Suppressor macrophage treated with lipopolysaccharide for 4 hours (primary cell): ENCODE measurements at regions not wholly inside any gene's neighbourhood (a gene's known extent, or its start where the extent isn't known, plus 50 kb on each side); places are given as distances from the start of the nearest gene placed in this dataset.

Experiments
- DNase-seq: peaks from one replicate; pipeline ENCODE4 v3.0.0-alpha.2; 2020

DNA sequence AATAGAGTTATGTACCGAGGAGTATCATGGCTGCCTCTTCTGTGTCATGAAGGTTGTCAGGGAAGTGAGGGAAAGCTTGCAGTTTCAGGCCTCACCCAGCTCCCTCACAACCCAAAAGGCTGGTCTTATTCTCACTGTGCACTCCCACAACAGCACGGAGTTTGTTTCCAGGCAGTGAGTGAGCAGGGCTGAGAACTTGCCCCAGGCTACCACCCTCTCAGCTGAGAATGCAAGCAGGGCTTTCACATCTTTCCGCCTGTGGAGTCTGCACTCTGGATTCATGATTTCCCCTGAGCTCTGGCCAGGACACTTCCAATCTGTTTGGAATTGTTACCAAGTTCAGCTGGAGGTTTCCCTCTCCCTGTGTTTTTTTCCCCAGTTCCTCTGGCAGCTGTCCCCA lies 2284.7 kb upstream of the PCDH20 start:
- DNase-seq = no peak

DNA sequence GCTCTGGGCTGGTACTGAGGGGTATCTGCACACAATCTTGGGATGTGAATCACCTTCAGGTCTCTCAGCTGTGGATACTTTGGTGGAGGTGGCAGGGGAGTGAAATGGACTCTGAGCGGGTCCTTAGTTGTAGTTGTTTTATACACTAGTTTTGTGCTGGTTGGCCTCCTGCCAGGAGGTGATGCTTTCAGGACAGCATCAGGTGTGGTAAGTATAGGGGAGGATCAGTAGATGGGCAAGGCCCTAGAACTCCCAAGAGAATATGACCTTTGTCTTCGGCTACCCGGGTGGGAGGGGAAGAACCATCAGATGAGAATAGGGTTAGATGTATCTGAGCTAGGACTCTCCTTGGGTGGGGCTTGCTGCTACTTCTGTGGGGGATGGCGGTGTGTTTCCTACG lies 2284.3 kb upstream of the PCDH20 start:
- no peak for DNase-seq

DNA sequence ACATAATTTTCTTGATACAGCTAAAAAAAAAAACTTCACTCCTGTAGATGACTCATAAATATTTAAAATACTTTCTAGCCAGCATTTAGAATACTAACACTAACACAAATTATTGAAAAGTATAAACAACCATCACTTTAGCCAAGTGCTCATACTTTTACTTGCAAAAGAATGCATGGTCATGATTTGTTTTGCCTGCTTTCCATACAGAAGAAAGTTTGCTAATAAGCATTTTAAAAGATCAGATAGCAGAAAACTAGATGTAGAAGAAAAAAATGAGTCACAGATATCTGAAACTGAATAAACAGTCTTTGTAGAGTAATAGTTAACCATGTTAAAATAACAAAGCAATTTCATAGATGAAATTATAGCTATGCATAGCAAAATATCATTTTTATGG lies 2280.4 kb upstream of the PCDH20 start:
- no peak for DNase-seq

DNA sequence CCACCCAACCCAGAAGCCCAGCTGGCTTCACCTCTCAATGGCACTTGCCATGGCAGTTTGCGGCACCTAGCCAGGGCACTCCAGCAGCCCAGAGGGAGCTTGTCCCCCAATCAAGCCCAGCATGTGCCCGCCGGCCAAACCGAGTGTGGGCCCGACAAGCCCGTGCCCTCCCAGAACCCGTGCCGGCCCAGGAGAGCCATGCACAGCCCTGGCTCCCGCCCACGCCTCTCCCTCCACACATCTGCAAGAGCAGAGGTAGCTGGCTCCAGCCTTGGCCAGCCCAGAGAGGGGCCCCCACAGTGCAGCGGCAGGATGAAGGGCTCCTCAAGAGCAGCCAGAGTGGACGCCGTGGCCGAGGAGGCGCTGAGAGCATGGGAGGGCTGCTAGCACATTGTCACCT lies 2278.0 kb upstream of the PCDH20 start:
- DNase-seq = no peak

DNA sequence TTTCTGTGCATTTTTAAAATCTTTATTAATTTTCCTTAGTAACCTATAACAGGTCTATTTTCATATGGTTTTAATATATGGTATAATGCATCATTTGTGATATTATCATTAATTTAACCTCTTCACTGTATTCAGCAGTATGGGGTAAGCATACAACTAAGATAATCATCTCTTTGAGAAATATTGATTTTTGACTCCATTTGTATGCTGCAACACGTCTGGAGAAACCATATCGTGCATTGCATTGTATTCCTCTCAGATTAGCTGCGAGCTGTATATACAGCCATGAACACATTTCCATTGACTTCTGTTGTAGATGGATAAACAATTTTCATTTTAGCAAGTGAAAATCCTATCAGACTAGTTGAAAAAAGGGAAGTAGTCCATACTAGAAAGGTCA lies 2275.8 kb upstream of the PCDH20 start:
- no peak for DNase-seq

DNA sequence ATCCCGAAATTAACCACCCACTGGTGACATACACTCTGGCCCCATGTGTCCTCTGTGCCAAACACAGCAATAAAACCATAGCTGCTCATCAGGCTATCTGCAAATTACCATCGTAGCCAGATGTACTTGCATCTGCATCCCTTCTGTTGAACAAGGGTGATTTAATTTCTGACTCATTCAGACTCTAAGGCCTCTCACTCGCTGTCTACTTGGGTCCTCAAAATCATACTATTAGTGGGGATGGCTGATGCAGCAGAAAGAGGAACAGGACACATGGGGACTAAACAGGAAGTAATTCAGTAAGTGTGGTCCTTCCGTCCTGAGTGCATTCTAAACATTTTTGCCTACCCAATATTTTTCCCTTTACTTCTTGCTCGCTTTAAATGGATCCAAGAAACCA lies 2275.0 kb upstream of the PCDH20 start:
- no peak for DNase-seq

DNA sequence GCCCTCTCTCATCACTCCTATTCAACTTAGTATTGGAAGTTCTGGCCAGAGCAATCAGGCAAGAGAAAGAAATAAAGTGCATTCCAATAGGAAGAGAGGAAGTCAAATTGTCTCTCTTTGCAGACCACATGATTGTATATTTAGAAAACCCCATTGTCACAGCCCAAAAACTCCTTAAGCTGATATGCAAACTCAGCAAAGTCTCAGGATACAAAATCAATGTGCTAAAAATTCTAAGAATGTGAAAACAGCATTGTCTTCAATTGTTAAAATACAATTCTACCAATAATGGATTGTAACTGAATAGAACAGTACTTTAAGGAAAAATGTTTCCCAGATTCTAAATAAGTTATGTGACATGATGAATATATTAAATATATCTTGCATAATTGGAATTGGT lies 2269.2 kb upstream of the PCDH20 start:
- no peak for DNase-seq

DNA sequence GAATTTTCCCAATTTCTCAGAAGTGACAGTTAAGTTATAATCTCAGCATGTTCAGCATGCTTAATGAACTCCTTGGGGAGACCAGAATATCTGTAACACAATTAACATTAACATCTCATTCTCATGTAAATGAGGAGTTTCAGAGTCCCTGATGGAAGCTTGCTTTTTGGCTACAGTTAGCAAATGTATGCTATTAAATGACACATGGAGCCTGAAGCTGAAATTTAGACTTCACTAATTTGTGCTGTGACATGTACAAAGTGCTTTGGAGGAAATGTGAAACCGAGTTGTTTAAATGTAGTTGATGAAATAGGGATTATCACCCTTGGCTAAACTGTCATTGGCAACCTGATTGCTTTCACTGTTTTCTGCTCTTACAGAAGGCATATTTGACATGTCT lies 2265.1 kb upstream of the PCDH20 start:
- no peak for DNase-seq

DNA sequence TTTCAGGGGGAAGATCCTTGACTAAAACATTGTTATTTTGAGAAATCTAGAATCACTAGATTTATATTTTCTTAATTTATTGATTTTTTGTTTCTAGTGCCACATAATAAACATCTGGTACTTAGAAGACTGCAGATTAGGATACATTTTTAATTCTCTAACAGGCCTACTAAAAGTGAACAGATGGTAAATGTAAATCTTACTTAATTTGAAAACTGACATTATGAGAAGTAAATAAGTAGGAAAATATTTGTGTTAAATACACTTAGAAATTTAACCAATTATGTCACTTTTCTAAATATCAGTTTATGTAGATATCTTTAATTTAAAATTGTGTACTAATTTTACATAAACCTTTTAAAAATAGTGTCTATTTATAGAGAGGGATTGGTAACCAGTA lies 2255.6 kb upstream of the PCDH20 start:
- no peak for DNase-seq

DNA sequence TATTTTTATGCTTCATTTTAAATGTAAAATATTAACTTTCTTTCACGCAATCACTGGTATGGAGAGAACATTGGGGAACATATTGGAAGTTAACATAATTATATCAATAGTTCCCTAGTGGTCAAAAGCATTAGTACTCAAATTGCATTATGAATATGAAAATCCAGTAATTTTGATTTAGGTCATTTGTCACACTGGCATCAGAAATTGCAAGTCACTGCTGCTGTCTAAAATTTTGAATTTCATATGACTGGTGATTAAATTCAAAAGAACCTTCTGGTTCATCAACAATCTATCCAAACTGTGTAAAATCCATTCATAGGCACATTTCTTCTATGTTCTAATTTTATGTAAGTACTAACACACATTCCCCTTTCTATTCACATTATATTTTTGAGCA lies 2235.7 kb upstream of the PCDH20 start:
- DNase-seq = no peak

DNA sequence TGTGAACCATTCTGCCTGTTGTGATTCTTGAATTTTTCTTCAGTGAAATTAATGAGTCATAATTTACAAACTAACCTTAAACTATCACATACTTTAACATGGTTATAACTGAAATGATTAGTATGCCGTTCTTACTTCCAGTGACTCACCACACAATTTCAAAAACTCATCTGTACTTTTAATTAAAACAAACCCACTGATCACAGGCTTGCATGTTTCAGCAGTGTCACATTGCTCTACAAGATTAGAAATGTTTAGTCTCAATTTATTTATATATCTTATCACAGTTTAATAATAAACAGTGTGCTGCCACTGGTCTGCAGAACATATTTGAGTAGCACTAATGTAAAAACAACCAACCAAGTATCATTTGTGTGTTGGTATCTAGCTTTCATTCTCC lies 2227.9 kb upstream of the PCDH20 start:
- no peak for DNase-seq

DNA sequence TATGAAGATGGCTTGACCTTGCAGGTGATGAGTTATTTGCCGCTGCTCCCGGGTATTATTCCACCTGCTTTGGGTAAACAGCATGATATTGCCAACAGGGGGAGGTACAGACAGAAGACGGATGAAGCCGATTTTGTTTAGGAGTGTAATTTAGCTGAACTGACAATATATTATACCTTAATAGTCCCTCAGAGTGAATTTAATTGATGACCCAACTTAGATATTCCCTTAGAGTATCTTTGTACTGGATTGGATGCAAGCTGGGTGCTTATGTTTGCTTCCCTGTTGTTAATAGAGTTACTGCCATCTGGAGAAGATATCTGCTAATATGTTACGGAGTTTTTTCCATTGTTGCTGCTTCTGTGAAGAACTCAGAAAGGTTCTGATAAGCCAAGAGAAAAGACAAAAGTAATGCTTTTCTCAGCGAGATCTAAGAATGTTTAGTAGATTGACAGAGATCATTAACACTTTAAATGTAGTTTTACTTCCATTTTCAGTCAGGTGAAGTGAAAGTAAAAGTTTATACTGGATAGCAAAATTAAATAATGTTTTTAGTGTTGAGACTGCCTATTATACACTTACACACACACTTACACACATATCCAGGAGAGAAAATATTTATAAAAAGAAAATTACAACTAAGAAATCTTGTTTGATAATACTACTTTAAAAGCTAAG lies 2220.8 kb upstream of the PCDH20 start:
- no peak for DNase-seq

DNA sequence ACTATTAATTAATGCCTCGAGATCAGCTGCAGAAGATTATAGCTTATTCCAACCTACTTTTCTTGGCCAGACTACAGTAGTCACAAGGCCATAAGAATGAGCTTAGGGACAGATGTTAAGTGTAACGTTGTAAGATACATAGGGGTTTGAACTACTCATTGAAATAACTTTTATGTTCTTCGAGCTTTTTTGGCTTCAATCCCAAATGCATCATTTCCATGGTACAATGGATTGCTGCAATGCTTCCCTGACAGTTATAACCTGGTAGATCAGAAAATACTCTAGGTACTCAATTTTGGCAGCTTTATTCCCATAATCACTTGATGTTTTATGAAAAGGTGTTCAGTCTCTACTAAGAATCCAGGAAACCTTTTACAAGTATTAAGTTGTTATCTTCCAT lies 2216.7 kb upstream of the PCDH20 start:
- no peak for DNase-seq

DNA sequence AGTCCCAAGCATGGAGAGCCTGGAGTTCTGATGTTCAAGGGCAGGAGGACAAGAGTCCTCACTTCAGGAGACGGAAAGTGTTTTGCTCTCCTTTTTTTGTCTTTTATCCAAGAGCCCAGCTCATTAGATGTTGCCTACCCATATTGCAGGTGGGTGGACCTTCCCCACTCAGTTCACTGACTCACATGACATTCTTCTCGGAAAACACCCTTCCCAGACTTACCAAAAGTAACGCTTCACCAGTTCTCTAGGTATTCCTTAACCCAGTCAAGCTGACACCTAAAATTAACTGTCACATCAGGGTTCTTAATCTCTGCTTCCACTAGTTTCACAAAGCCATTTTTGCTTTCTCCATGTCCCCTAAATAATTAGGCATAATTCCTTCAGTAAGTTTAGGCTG lies 2215.4 kb upstream of the PCDH20 start:
- no peak for DNase-seq

DNA sequence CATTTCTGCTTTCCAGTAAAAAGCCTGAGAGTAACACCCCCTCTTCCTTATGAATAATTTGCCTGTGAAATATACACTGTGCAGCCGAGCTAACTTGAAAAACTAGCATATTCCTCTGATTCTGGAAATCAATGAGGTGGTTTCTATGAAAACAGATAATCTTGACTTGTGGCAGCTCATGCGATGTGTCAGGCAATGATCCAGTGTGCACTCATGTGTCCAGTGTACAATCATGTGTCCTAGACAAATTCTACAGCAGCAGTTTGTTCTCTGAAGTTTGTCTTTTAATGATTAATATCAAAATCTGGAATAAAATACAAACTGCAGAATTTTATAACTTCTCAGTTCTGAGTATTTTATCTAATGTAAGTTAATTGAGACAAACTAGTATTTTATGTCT lies 2213.9 kb upstream of the PCDH20 start:
- DNase-seq = no peak

DNA sequence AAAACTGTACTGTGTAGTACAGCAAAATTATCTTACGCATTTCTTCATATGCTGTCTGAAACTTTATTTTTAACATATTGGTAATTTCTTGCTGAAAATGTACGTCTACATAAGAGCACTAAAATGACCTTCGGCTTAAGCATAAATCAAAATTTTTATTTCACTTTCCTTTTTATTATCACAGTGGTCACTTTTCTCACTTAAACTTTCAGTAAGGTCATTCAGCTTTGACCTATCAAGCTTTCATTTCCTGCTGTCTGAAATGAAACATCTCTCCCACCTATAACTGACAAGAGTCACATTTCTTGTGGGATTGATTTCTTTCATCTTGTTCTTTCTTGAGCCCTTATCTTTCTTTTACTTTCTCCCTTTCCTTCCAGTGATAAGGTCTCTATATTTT lies 2212.7 kb upstream of the PCDH20 start:
- DNase-seq = no peak

DNA sequence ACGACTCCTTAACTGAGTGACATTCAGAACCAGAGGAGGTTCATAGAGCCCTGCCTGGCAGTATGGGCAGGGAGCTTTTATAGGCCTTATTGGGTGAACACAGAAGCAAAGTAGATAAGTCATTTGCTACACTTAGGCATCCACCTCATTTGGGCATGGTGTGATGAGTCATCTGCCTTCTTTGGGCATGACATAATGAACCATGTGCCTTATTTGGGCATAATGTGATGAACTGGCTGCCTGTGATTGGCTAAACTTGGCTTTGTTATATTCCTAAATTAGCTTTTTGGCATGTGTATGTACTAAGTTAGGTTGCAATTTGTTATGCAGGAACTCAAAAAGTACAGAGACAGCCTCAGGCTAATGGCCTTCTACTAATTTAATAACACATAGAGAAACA lies 2210.2 kb upstream of the PCDH20 start:
- no peak for DNase-seq

DNA sequence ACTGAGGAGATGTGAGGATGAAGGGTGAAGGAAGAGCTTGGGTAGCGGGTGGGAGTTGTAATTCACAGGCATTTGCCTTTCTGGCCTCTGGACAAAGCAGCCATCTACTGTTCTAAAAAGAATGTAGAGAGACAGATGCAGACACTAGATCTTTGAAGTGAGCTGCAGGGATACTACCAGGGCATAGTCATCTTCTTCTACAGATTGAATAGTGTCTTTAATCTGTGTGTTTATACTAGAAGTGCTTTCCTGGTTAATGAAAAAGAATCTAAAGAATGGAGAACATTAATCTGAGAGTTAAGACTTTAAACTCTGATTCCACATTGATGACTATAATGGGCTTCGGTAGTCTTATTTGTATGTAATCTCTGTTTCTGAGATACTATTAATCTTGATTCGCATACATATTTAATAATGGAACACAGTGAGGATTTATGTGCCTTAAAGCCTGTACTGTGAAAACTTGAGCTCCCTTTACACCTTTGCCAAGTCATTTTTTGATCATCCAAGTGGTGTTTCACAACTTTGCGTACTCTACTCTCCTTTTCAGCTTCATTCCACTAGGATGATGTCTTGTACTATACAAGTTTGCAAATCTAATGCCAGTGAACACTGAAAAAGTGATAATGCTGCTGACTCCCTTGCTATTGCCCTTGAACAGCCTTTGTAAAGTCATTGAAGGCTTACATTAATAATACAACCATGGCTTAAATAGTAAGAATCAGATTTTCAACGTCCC lies 2199.4 kb upstream of the PCDH20 start:
- no peak for DNase-seq

DNA sequence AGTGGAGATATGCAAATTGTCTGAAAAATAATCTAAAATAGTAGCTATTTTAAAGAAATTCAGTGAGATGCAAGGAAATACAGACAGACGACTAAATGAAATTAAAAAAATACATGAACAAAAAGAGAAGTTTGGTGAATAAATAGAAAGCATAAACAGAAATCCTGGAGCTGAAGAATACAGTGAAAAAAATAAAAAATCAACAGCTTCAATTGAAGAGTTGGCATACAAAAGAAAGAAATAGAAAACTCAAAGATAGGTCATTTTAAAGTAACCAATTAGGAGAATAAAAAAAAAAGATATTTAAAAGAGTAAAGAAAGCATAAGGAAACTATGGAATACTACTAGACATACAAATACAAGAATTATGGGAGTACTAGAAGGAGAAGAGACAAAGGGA lies 2191.5 kb upstream of the PCDH20 start:
- DNase-seq = no peak

DNA sequence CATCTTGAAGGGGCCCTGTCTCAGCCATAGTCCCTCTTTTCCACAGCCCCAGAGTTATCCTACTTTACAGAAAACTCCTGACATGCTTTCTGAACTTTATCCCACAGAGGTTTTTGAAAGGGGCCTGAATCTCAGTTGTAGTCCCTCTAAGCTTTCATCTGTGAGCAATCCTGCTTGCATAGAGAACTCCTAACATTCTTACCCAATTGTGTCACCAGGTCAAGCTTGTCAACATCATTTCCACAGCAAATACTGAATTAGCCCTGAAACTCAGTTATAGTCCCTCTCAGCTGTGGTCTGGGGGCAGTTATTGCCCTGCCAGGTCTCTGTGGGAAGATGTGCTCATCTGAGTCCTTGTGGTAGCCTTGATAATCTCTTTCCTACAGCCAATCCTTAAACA lies 2190.3 kb upstream of the PCDH20 start:
- DNase-seq = no peak

DNA sequence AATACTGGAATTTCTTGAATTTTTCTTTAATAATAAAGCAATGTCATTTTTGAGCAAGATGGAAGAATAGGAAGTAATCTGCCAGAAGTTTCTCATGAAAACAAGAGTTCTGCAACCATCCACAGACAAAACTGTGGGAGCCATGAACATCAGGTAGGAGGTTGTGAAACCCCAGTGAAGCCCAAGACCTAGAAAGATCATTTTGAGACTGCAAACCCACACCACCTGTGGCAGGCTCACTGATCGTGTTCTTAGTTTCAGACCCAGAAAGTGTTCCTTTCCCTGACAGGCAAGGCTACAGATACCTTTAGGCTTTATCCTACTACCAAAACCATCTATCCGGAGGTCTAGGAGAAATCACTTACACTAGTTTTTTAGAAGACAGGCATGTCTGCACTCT lies 2189.8 kb upstream of the PCDH20 start:
- DNase-seq = no peak

DNA sequence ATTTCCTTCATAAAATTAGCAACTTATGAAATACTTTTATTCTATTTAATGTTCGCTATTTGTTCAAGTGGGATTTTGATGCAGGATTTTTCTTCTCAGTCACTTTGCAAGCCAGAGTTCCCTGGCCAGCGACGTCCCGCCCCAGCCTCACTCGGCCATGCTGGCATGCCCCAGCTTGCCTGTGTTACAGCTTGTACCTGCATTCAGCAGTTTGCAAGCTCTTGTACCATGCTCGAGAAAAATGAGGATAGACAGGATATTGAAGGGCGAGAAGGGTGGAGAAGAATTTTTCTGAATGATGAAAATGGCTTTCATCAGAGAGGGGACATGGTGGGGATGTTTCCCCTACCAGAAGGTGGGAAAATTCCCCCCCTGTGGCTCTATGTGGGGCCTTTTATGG lies 2180.2 kb upstream of the PCDH20 start:
- DNase-seq = no peak

DNA sequence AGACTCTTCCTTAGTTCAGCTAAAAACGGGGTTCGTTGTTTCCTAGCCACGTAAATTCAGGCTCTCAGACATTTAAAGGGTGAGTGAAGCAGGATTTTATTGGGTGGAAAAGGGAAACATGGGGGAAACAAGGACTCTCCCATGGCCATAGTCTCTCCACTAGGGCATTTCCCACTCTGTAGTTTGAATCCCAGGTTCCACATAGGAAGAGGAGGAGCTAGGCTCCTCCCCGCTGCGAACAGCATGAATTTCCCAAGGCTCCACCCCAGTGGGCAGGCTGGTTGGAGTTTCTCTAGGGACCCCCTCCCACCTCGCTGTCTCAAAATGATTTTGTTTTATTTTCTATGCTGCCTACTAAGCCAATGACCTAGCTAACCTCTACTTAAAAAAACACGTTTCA lies 2170.8 kb upstream of the PCDH20 start:
- no peak for DNase-seq

DNA sequence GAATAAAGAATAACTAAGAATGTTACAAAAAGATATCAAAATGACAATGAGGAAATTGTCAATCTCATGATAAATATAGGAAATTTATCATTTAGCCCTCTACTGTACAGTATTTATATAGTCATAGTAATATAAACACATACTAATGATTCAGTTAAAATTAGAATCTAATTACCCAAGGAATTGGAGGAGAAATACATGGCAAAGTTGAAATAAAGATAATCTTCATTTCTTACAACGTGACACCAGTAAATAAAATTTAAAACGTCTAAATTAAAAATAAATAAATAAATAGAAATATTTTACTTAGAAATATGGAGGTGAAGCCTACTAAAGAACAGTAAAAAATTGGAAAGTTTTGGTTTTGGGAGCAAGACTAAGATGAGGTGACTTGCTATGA lies 2163.1 kb upstream of the PCDH20 start:
- no peak for DNase-seq

DNA sequence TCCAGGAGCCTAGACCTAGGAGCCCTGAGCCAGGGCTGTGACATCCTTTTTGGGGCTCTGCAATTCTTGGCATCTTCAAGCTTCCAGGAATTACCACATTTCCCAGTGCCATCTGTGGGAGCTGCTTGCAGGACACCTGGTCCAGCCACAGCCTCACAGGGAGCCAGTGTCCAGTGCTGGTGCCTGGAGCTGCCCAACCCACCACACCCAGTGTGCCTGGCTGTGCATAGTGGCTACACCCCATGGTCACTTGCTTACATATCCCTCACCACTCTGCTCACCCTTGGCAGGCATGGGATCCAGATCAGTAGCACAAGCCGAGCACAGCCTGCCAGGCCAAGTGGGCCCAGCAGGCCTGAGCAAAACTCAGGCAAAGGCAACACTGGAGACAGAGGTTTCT lies 2151.4 kb upstream of the PCDH20 start:
- DNase-seq = no peak
